Right ventricle myocardium inferior (tissue), 1 donor: ENCODE measurements at regions not wholly inside any gene's neighbourhood (a gene's known extent, or its start where the extent isn't known, plus 50 kb on each side); places are given as distances from the start of the nearest gene placed in this dataset.

ENCODE experiments used
- ATAC-seq: fragments of 200-7000 bp; cut with Tn5 transposase; one replicate; pipeline ENCODE4 v1.9.1; 2020; ENCODE audit warnings: mild to moderate bottlenecking, moderate library complexity
- DNase-seq: peaks from one replicate; pipeline ENCODE4 v3.0.0; 2021; ENCODE audit errors: missing footprints
- intact Hi-C: fragments of 100-400 bp; cut with DNase I; formaldehyde crosslinking; loops from one replicate; pipeline ENCODE4 v1.11.0; 2022
- donor health status: DM: no; HTN: yes; CAD: no; lungs with severe emphysema.

- ATAC-seq: no peak
- intact Hi-C loops: no loop called here
Measured at GRCh38 chr1:90795431-90795830, 78.3 kb upstream of the BARHL2 start.

GRCh38 chr1:90786709-90787108, 69.6 kb upstream of the BARHL2 start:
- ATAC-seq (no peak), DNase-seq (no peak)
- intact Hi-C loops: no loop called here

More at GRCh38 chr1:90795431-90795830, 78.3 kb upstream of the BARHL2 start:
- no peak for DNase-seq

GRCh38 chr1:90784186-90784847, 67.2 kb upstream of the BARHL2 start:
- DNase-seq: no peak
- intact Hi-C loops: no loop called here

GRCh38 chr1:90783181-90783580, 66.1 kb upstream of the BARHL2 start:
- intact Hi-C loops: no loop called here

More at GRCh38 chr1:90784186-90784847, 67.2 kb upstream of the BARHL2 start:
- no peak for ATAC-seq

GRCh38 chr1:90782046-90782445, 64.9 kb upstream of the BARHL2 start:
- DNase-seq (no peak), ATAC-seq (no peak)
- intact Hi-C loops: no loop called here

More at GRCh38 chr1:90783181-90783580, 66.1 kb upstream of the BARHL2 start:
- DNase-seq: no peak
- no peak for ATAC-seq

GRCh38 chr1:90781534-90781933, 64.4 kb upstream of the BARHL2 start:
- intact Hi-C loops: no loop called here
- ATAC-seq (no peak), DNase-seq (no peak)

GRCh38 chr1:90780981-90781380, 63.9 kb upstream of the BARHL2 start:
- no peak for DNase-seq
- ATAC-seq: no peak
- intact Hi-C loops: no loop called here

GRCh38 chr1:90779573-90779972, 62.5 kb upstream of the BARHL2 start:
- no peak for DNase-seq
- intact Hi-C loops: no loop called here
- ATAC-seq: no peak

- DNase-seq: no peak
- intact Hi-C loops: no loop called here
- ATAC-seq: no peak
Measured at GRCh38 chr1:90778486-90778885, 61.4 kb upstream of the BARHL2 start.

- intact Hi-C loops: no loop called here
- no peak for DNase-seq
- ATAC-seq: no peak
Measured at GRCh38 chr1:90773812-90774211, 56.7 kb upstream of the BARHL2 start.

DNA sequence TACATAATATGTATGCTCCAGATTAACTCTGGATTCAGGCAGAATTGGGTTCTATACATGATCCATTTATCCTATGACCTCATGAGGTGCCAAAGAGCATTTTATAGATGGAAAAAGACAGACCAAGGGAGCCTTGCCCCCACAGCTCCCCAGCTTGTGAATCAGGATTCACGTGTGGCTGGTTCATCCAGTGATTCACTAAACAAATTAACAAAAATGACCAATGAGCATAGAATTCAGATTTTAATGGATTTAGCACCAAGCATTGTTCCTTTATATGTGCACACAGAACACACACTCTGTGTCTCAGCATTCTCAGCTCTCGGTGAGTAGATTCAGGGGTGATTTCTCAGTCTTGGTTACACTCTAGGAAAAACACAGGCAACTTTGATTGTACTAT, 51.7 kb upstream of the BARHL2 start:
- DNase-seq (no peak), ATAC-seq (no peak)
- intact Hi-C loops: no loop called here

- ATAC-seq (no peak), DNase-seq (no peak)
- intact Hi-C loops: no loop called here
Measured at GRCh38 chr1:90768098-90768497, 51.0 kb upstream of the BARHL2 start.
